ENCODE measurements at regions not wholly inside any gene's neighbourhood (a gene's known extent, or its start where the extent isn't known, plus 50 kb on each side); places are given as distances from the start of the nearest gene placed in this dataset.

GRCh38 chr1:98410082-98410481 is 251.4 kb upstream of the SNX7 start:
- no peak overlapping the region for H3K4me3 ChIP-seq (ENCODE audit: low read depth, low read length)
- no peak for TF ChIP-seq CTCF (IDR thresholded peaks at IDR 0.05; ENCODE audit: low read depth, low read length)

- no peak overlapping the region for H3K4me3 ChIP-seq (ENCODE audit: low read depth, low read length)
- no peak for TF ChIP-seq CTCF (IDR thresholded peaks at IDR 0.05; ENCODE audit: low read depth, low read length)
Measured at GRCh38 chr1:98406352-98407088, 255.0 kb upstream of the SNX7 start.

- 0 out of 2 replicates have a peak overlapping the region, but pooled peaks have one; percentile 8 for H3K4me3 ChIP-seq (ENCODE audit: low read depth, low read length)
- no peak for TF ChIP-seq CTCF (IDR thresholded peaks at IDR 0.05; ENCODE audit: low read depth, low read length)
Measured at GRCh38 chr1:98405581-98406074, 255.9 kb upstream of the SNX7 start.

- H3K4me3 ChIP-seq (ENCODE audit: low read depth, low read length): no peak overlapping the region
- TF ChIP-seq CTCF (IDR thresholded peaks at IDR 0.05; ENCODE audit: low read depth, low read length): no peak
Measured at GRCh38 chr1:98404866-98405265, 256.7 kb upstream of the SNX7 start.

GRCh38 chr1:98403963-98404480 is 257.5 kb upstream of the SNX7 start:
- H3K4me3 ChIP-seq (ENCODE audit: low read depth, low read length): no peak overlapping the region
- no peak for TF ChIP-seq CTCF (IDR thresholded peaks at IDR 0.05; ENCODE audit: low read depth, low read length)

GRCh38 chr1:98402860-98403259 is 258.7 kb upstream of the SNX7 start:
- no peak for TF ChIP-seq CTCF (IDR thresholded peaks at IDR 0.05; ENCODE audit: low read depth, low read length)
- no peak overlapping the region for H3K4me3 ChIP-seq (ENCODE audit: low read depth, low read length)

- H3K4me3 ChIP-seq (ENCODE audit: low read depth, low read length): no peak overlapping the region
- TF ChIP-seq CTCF (IDR thresholded peaks at IDR 0.05; ENCODE audit: low read depth, low read length): no peak
Measured at GRCh38 chr1:98400446-98400845, 261.1 kb upstream of the SNX7 start.

Data from WI38 (cell line).